Anterior cingulate cortex (tissue), 58 donors: ENCODE measurements at regions not wholly inside any gene's neighbourhood (a gene's known extent, or its start where the extent isn't known, plus 50 kb on each side); places are given as distances from the start of the nearest gene placed in this dataset.
"Not testable (repeated sequence)": the region's sequence is repeated elsewhere in the genome, so short reads cannot be mapped to it uniquely, and the experiment has no call there.

Experiments used
- DNase-seq, 58 donors: peaks; one replicate each; lab custom pipeline; 2025; lab: John Stamatoyannopoulos, UW

DNA sequence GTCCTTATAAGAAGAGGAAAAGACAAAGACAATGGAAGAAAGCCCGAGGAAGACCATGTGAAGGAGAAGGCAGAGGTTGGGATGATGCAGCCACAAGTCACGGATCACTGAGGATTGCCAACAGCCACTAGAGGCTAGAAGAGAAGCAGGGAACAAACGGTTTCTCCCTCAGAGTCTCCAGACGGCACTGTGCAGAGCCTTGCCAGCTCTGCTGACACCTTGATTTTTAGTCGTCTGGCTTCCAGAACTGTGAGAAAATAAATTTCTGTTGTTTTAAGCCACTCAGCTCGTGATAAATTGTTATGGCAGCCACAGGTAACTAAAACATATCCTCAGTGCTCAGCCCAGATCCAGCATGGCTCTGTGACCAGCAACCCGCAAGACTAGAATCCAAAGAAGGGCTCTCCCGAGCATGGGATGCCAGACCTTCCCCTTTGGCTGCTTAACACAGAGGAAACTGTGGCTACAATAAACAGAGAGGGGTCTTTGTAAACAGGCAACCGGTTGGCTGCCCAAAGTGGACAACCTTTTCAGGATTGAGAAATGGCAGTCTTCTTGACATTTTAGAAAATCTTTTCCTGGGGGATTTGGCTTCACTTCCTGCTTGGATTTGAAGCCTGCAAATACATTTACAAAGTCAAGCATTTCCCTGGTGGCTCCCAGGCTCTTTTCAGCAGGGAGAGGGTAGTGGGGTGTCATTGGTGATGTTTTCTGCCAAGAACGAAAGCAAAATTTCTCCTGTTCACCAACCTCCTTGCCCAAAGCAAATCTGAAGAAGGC, 88.7 kb upstream of the ADPGK start:
- DNase-seq, result no peak

GRCh38 chr15:72866866-72867616, 83.5 kb upstream of the ADPGK start:
- no peak for DNase-seq

GRCh38 chr15:72866182-72866581, 82.6 kb upstream of the ADPGK start:
- no peak for DNase-seq

DNA sequence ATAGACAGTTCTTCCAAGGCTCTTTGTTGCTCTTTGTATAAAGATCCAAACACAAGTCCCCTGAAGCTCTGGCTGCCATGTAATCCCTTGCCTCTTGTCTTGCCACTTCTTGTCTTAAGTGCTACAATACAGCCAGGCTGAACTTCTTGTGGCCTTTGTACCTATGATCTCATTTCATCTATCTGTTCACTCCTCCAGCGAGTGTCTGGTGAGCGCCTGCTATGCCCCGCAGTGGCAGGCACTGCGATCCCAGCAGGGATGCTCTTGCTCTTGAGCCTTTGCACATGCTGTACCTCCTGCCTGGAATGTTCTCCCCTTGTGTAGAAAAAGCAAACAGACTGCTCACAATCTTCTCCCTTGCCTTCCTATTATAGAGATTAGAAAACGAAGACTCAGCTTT, 81.9 kb upstream of the ADPGK start:
- DNase-seq, result no peak

DNA sequence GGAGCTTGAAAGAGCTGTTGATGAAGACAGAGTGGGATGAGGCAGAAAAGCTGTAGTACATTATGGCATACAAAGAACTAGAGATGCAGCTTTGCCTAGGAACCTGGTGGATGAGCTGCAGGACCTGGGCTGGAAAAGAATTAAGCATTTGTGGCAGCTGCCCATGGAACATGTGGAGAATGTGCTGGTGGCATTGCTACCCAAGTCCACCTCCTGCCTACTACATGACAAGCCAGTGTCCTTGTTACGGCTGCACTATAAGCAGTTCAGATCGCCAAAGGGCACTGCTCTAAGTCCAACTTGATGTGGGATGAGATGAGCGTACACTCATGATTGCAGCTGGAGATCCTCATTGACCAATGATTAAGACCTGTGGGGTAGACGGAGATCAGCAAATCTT, 81.1 kb upstream of the ADPGK start:
- DNase-seq, result no peak

DNA sequence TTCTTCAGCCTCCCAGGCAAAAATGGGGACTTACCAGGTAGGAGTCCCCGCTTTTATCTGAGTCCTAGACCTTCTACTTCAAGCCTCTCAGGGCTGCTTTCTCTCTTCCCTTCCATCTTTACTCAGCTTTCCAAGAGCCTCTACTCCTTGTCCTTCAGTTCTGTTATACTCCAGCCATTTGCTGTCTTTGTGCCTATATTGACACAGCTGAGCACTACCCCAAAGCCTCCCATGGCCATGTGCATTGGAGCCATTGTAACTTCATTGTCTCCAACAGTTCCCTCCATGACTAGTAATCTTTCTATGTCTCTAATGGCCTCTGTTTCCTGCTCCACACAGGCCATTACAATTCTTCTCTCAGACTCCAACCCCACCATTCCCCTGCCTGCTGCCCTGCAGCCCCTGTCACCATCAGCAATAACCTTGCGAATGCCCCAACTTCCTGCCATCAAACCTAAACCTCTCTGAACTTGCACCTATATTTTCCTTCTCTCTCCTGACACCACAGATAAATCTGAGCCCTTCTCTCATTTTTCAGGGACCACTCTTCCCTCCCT, 77.9 kb upstream of the ADPGK start:
- DNase-seq, result no peak

GRCh38 chr15:72859757-72860145, 76.2 kb upstream of the ADPGK start:
- no peak for DNase-seq

DNA sequence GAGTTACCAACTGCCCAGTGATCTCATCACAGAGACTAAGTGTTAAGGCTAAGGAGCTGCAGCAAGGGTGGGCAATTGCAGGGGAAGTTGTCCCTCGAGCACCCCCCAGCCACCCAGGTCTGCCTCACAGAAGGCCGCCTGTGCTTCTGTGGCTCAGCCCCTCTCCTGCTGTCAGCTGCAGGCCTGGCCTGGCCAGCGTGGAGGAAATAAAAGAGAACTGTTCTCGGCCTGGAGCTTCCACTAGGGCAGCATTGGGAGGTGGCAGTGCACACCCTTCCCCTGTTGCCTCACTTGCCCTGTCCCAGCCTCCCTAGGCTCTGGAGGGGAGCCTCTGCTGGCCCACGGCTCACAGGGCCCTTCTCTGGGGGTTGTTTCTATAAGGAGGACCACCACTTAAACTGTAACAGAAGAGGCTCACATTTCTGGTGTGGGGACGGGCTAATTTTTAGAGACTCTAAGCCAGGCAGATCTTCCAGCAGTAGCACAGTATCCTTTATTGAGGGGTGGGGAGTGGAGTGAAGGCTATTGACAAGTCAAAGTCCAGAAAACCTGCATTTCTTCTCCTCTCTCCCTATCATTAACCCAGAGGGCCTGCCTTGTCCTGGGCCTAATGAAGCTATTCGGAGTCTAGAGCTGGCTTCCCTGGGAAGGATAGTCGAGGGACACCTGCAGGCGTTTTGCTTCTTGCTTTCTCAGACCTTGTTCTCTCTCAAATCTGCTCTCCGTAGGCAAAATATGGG, 75.6 kb upstream of the ADPGK start:
- peak in 46 of 58 donors; percentile 6 to 72 (median 40) for DNase-seq

DNA sequence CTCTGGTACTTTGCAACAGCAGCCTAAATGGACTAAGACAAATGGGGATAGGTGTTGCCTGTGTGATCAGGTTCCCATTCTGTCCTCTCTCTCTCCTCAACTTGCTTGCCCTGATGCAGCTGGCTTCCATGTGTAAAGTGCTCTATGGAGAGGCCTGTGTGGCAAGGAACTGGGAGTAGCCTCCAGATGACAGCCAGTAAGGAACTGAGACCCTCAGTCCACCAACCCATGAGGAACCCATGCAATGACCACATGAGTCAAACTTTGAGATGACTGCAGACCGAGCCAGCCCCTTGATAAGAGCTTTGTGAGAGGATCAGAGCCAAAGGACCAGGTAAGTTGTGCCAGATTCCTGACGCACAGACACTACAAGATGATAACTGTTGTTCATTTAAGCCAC, 74.6 kb upstream of the ADPGK start:
- no peak for DNase-seq

- no peak for DNase-seq
These were observed 73.9 kb upstream of the ADPGK start for GRCh38 chr15:72857331-72858063.

GRCh38 chr15:72856549-72857040, 73.0 kb upstream of the ADPGK start:
- DNase-seq, result no peak

GRCh38 chr15:72855791-72856190, 72.2 kb upstream of the ADPGK start:
- DNase-seq, result no peak

DNA sequence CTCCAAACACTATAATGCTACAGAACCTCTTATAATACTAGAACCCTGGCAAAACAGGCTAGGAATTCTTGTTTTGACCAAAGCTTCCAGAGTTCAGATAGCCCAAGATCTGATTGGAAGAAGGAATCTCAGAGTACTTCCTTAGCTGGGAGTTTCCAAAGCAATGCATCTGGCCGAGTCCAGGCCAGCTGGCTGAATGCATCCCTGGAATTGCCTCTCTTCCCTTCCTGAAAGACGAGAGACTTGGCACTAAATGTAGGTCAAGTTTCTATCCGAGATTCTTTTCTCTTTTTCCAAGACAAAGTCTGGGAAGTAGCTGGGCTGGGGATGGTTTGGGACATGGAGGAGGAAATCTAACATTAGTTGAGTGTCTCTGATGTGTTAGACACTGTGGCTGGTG, 68.7 kb upstream of the ADPGK start:
- DNase-seq, result no peak

- DNase-seq, result no peak
These were observed 68.0 kb upstream of the ADPGK start for GRCh38 chr15:72851586-72851985.

GRCh38 chr15:72850833-72851232, 67.3 kb upstream of the ADPGK start:
- DNase-seq, result no peak

DNA sequence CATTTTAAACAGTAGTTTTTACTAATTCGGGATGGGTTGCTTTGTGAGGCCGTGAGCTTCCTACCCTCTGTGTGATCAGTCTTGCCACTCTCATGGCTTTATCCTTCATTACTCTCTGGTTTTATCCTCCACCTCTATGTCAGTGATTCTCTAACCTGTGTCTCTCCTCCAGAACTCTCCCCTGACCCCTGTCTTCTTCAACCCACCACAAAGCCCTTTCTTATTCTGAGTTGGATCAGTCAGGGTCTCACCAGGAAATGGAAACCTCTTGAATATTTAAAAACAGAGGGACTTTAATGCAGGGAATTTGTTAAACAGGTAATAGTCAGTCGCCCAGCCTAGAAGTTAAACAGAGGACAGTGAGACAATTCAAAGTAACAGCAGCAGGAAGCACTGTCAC, 64.2 kb upstream of the ADPGK start:
- no peak for DNase-seq

GRCh38 chr15:72847033-72847432, 63.5 kb upstream of the ADPGK start:
- no peak for DNase-seq

DNA sequence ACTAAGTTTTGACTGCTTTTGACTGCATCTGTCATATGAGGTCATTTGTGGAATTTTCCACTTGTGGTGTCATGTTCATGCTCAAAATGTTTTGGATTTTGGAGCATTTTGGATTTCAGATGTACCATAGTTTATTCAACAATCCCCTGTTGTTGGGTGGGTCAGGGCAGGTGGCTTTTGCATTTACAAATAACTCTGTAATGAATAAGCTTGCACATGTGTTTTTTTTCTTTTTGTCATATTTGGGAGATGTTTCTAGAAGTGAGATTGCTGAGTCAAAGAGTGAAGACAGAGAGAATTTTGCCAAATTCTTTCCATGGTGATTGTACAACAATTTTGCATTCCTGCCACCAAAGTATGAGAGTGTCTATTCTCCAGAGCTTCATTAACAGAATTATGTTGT, 62.4 kb upstream of the ADPGK start:
- DNase-seq, result no peak

DNA sequence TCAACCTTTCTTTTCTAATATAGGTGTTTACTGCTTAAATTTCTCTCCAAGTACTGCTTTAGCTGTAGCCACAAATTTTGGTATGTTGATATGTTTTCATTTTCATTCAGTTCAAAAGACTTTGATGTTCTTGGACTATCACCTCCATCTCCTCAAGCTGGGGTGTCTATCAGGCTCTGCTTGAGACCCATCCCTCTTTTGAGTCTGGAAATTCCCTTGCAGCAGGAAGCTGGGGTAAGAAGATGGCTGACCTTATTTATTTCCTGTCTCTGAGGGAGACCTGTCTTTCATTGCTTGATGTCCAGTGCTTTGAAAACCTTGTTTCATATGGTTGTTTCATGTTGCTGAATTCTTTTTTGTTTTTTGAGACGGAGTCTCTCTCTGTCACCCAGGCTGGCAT, 60.5 kb upstream of the ADPGK start:
- no peak for DNase-seq

DNA sequence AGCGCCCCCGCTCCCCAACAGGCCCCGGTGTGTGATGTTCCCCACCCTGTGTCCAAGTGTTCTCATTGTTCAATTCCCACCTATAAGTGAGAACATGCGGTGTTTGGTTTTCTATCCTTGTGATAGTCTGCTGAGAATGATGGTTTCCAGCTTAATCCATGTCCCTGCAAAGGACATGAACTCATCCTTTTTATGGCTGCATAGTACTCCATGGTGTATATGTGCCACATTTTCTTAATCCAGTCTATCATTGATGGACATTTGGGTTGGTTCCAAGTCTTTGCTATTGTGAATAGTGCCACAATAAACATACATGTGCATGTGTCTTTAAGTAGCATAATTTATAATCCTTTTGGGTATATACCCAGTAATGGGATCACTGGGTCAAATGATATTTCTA, 59.8 kb upstream of the ADPGK start:
- DNase-seq, result not testable (repeated sequence)
